ENCODE measurements at regions not wholly inside any gene's neighbourhood (a gene's known extent, or its start where the extent isn't known, plus 50 kb on each side); places are given as distances from the start of the nearest gene placed in this dataset.

DNA sequence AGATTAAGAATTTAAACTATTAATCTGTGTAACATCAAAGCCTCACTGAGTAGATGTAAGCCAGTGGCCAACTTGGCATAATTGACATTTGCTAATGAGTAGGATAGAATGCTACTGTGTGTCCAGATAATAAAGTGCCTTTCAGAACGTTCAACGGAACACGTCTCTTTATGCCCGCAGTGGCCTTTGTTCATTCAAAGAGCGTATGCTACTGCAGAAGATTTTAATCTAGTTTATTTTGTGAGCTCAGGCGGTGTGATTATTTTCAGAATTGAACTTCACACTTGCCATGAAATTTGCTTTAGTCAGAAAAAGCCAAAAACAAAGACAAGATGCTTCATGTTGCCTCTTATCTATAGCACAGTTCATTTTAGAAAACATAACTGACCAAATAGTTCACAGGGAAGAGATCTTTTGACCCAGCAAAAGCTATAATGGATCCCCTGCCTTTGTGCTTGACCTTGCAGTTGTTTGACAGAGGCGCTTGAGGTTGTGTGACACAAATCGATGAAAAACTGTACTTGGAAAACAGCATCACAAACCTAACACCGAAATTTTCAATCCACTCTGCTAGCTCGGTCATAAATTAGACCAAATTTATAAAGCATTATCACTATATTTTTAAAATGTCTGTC is 530.9 kb upstream of the TYRP1 start:
- DNase-seq (ENCODE audit: extremely low spot score, unreplicated experiment), result no peak
- H3K4me3 Mint-ChIP-seq, result no peak overlapping the region
- no peaks in the 10 kb centered on the region for H3K27me3 Mint-ChIP-seq
- no peaks in the 10 kb centered on the region for H3K9me3 Mint-ChIP-seq
- no peaks in the 10 kb centered on the region for H3K4me1 Mint-ChIP-seq (ENCODE audit: unreplicated experiment)
- no peak for TF ChIP-seq CTCF (conservative IDR thresholded peaks at IDR 0.05)
- no peaks in the 10 kb centered on the region for H3K36me3 Mint-ChIP-seq
- H3K27ac Mint-ChIP-seq, result no peak overlapping the region

- no peak for TF ChIP-seq CTCF (conservative IDR thresholded peaks at IDR 0.05)
- no peak overlapping the region for H3K27ac Mint-ChIP-seq
- no peaks in the 10 kb centered on the region for H3K9me3 Mint-ChIP-seq
- H3K4me1 Mint-ChIP-seq (ENCODE audit: unreplicated experiment), result no peaks in the 10 kb centered on the region
- H3K4me3 Mint-ChIP-seq, result no peak overlapping the region
- DNase-seq (ENCODE audit: extremely low spot score, unreplicated experiment), result no peak
- H3K27me3 Mint-ChIP-seq, result no peaks in the 10 kb centered on the region
- H3K36me3 Mint-ChIP-seq, result no peaks in the 10 kb centered on the region
Observed at GRCh38 chr9:12163723-12164458, 529.3 kb upstream of the TYRP1 start.

GRCh38 chr9:12166518-12166917 is 526.7 kb upstream of the TYRP1 start:
- no peak overlapping the region for H3K27ac Mint-ChIP-seq
- DNase-seq (ENCODE audit: extremely low spot score, unreplicated experiment), result no peak
- H3K36me3 Mint-ChIP-seq, result no peaks in the 10 kb centered on the region
- no peaks in the 10 kb centered on the region for H3K9me3 Mint-ChIP-seq
- H3K4me3 Mint-ChIP-seq, result no peak overlapping the region
- H3K27me3 Mint-ChIP-seq, result no peaks in the 10 kb centered on the region
- no peaks in the 10 kb centered on the region for H3K4me1 Mint-ChIP-seq (ENCODE audit: unreplicated experiment)
- no peak for TF ChIP-seq CTCF (conservative IDR thresholded peaks at IDR 0.05)

DNA sequence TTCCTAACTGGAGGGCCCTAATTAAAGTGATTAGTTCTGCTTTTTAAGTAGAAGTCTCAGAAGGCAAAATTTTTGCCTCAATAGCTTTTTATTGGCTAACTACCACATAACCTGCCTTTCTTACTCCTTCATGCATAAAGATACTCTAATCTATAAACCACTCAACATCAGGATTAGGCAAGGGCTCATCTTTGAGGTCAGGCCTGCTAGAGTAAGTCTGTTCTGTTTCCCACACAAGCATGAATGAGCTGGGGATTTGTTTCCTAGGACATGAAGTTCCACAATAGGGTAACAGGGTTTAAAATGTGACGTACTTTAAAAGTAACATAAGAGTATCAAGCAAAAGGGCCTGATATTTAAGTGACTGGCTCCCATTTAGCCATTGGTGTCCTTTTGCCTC is 522.7 kb upstream of the TYRP1 start:
- no peaks in the 10 kb centered on the region for H3K4me1 Mint-ChIP-seq (ENCODE audit: unreplicated experiment)
- no peak overlapping the region for H3K27ac Mint-ChIP-seq
- no peak for TF ChIP-seq CTCF (conservative IDR thresholded peaks at IDR 0.05)
- no peaks in the 10 kb centered on the region for H3K36me3 Mint-ChIP-seq
- no peaks in the 10 kb centered on the region for H3K27me3 Mint-ChIP-seq
- H3K9me3 Mint-ChIP-seq, result peaks cover 5% of the 10 kb centered on the region
- no peak overlapping the region for H3K4me3 Mint-ChIP-seq
- DNase-seq (ENCODE audit: extremely low spot score, unreplicated experiment), result no peak

DNA sequence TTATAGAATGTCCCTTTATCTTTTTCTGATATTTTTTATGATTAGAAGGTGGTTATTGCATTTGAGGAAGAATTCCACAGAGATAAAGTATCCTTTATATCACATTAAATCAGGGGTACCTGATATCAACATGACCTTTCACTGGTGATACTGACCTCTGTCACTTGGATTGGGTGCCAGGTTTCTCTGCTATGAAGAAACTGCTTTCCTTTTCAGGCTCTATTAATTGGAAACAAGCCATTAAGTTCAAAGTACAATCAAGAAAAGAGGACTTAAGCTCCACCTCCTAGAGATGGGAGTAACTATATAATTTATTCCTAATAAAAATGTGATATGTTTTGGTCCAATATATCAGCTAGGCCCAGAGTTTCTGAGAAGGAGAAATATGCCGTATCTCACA is 514.6 kb upstream of the TYRP1 start:
- no peak for DNase-seq (ENCODE audit: extremely low spot score, unreplicated experiment)
- H3K27me3 Mint-ChIP-seq, result no peaks in the 10 kb centered on the region
- no peaks in the 10 kb centered on the region for H3K4me1 Mint-ChIP-seq (ENCODE audit: unreplicated experiment)
- H3K9me3 Mint-ChIP-seq, result no peaks in the 10 kb centered on the region
- H3K27ac Mint-ChIP-seq, result no peak overlapping the region
- H3K4me3 Mint-ChIP-seq, result no peak overlapping the region
- no peaks in the 10 kb centered on the region for H3K36me3 Mint-ChIP-seq
- TF ChIP-seq CTCF (conservative IDR thresholded peaks at IDR 0.05), result no peak

All from type B pancreatic cell (in vitro differentiated cells).